Left lung (tissue), 4 donors: ENCODE measurements at regions not wholly inside any gene's neighbourhood (a gene's known extent, or its start where the extent isn't known, plus 50 kb on each side); places are given as distances from the start of the nearest gene placed in this dataset.

Source experiments
- ATAC-seq: fragments of 200-7000 bp; cut with Tn5 transposase; one replicate; pipeline ENCODE4 v1.9.1; 2020; ENCODE audit warnings: moderate library complexity
- DNase-seq, 4 donors: peaks; one replicate each; pipeline ENCODE4 v3.0.0-alpha.2; 2013 to 2020
- H3K27ac ChIP-seq, 2 donors: fragments of 200-600 bp; sonication (generic) in 1 of 2; one replicate each; pipeline versions ENCODE4 v1.5.0 to v1.8.0; 2020 to 2021
- H3K27me3 ChIP-seq, 2 donors: fragments of 200-600 bp; sonication (generic) in 1 of 2; one replicate each; pipeline versions ENCODE4 v1.5.0 to v1.8.0; 2020 to 2021
- H3K36me3 ChIP-seq, 2 donors: fragments of 200-600 bp; sonication (generic) in 1 of 2; one replicate each; pipeline versions ENCODE4 v1.5.0 to v1.8.0; 2020 to 2021
- H3K4me1 ChIP-seq, 2 donors: fragments of 200-600 bp; one replicate each; pipeline ENCODE4 v1.8.0; 2021
- H3K4me3 ChIP-seq, 2 donors: fragments of 200-600 bp; sonication (generic) in 1 of 2; one replicate each; pipeline versions ENCODE4 v1.5.0 to v1.8.0; 2020 to 2021; ENCODE audit warnings: mild to moderate bottlenecking in 1 of 2
- H3K9me3 ChIP-seq, 2 donors: fragments of 200-600 bp; sonication (generic) in 1 of 2; one replicate each; pipeline versions ENCODE4 v1.5.0 to v1.8.0; 2020 to 2021
- intact Hi-C, 2 donors: fragments of 100-400 bp; cut with DNase I; formaldehyde crosslinking; loops; one replicate each; pipeline versions ENCODE4 v1.11.2 to v1.14.2; 2022
- TF ChIP-seq, protein P1 (sequence below), 2 donors: fragments of 200-600 bp; sonication (generic) in 1 of 2; IDR thresholded peaks; one replicate each; pipeline versions ENCODE4 v1.5.0 to v1.8.0; 2021; ENCODE audit warnings: antibody characterized with exemption in 2 of 2
- donor health status: DM: no; HTN: yes; CAD: no.
- donor health status: DM: no; HTN: no; CAD: no.

DNA sequence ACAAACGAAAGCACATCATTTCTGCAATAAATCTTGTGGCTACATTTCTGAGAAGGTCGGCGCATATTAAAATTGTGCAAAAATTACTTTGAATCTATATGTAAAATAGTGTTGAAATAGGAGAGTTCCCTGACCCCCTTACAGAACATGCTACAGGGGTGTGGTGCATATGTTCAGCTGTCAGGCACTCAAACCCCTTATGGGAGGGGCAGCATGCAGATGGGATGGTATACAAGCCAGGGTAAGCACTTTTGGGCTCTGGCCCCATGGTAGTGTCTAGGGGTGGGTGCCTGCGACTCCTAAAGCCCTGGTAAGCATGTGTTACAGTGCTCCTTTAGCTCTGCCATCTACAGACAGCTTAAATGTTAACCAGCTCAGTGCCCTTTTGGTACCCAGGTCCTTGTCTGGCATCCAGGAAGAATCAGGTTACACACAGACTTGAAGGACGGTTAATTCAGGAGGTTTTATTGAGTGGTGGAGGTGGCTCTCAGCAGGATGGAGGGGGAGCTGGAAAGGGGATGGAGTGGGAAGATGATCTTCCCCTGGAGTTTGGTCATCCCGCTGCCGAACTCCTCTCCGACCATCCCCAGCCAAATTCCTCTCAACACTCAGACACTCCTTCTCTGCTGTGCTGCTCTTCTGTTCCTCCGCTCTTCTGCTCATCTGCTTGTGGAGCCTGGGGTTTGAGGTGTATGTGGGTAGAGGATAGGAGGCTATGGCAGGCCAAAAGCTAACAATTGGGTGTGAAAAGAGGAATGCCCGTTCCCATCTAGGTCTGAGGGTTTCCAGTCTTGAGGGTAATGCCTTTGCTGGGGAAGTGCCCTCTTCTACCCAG is 84.6 kb upstream of the RASEF start:
- H3K36me3 ChIP-seq: no peaks in the 10 kb centered on the region
- intact Hi-C loops: no loop called here
- no peak for ATAC-seq
- TF ChIP-seq, protein P1, sequence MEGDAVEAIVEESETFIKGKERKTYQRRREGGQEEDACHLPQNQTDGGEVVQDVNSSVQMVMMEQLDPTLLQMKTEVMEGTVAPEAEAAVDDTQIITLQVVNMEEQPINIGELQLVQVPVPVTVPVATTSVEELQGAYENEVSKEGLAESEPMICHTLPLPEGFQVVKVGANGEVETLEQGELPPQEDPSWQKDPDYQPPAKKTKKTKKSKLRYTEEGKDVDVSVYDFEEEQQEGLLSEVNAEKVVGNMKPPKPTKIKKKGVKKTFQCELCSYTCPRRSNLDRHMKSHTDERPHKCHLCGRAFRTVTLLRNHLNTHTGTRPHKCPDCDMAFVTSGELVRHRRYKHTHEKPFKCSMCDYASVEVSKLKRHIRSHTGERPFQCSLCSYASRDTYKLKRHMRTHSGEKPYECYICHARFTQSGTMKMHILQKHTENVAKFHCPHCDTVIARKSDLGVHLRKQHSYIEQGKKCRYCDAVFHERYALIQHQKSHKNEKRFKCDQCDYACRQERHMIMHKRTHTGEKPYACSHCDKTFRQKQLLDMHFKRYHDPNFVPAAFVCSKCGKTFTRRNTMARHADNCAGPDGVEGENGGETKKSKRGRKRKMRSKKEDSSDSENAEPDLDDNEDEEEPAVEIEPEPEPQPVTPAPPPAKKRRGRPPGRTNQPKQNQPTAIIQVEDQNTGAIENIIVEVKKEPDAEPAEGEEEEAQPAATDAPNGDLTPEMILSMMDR (IDR thresholded peaks at IDR 0.05): no peak
- no peaks in the 10 kb centered on the region for H3K4me1 ChIP-seq
- no peaks in the 10 kb centered on the region for H3K27me3 ChIP-seq
- no peak for DNase-seq
- H3K9me3 ChIP-seq: peaks cover 0 to 5% of the 10 kb centered on the region in 2 donors
- no peak overlapping the region for H3K27ac ChIP-seq
- no peak overlapping the region for H3K4me3 ChIP-seq

DNA sequence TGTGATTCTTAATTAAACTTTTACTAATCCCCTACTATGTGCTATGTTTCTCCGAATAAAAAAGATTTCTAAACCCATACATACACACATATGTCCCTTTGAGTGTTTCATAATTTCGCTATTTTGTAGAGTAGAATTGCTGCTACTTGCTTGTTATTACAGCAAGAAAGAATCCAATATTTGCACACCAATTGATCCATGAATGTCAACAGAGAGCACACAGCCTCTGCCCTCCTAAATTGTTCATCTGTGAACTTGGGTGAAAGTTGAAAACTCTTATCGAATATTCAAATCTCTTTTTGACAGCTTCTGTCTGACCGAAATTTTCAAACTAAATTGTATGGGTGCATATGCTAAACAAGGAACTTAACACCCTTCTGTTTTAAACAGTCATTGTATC is 83.4 kb upstream of the RASEF start:
- TF ChIP-seq, protein P1 (IDR thresholded peaks at IDR 0.05): no peak
- Histone ChIP-seq H3K4me3 (no peak overlapping the region), H3K27ac (no peak overlapping the region), H3K36me3 (no peaks in the 10 kb centered on the region), H3K9me3 (peaks cover 0 to 5% of the 10 kb centered on the region in 2 donors), H3K27me3 (no peaks in the 10 kb centered on the region), H3K4me1 (no peaks in the 10 kb centered on the region)
- intact Hi-C loops: no loop called here
- DNase-seq: no peak
- no peak for ATAC-seq

DNA sequence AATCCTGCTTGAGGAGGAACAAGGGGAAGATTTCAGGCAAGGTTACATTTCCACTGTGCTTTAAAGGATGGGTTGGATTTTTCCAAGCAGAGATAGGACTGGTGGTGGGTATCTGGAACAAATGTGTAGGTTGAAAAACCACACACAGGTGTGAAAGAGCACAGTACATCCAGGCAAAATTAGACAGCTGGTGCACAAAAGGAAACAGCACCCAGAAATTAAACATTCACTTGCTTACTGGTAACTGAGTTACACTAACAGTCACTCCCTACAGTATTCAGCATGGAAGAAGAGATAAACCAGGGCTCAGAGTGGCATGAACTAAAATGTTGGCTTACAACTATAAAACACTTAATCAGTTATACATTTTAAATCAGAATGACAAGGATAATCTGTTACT is 81.5 kb upstream of the RASEF start:
- no peak overlapping the region for H3K4me3 ChIP-seq
- no peak for DNase-seq
- H3K4me1 ChIP-seq: no peaks in the 10 kb centered on the region
- TF ChIP-seq, protein P1 (IDR thresholded peaks at IDR 0.05): no peak
- no peaks in the 10 kb centered on the region for H3K27me3 ChIP-seq
- H3K27ac ChIP-seq: no peak overlapping the region
- H3K9me3 ChIP-seq: peaks cover 0 to 5% of the 10 kb centered on the region in 2 donors
- intact Hi-C loops: no loop called here
- no peaks in the 10 kb centered on the region for H3K36me3 ChIP-seq
- no peak for ATAC-seq

DNA sequence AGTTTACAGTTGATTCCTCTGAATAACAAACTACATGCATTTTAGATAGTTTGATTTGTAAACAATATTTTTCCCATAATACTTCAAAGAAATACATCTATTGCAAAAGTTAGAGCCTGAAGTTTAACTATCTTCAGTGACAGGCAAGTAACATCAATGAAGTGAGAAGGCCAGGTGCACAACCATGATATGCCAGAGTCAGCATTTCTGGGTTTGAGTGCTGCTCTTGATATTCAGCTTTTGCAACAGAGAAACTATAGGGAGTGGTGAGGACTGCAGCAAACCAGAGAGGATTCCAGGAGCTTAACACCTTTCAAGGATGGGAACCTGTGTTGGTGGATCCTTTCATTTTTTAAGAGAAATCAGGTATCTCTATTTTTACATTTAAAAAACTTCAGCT is 79.4 kb upstream of the RASEF start:
- Histone ChIP-seq H3K27me3 (no peaks in the 10 kb centered on the region), H3K4me3 (no peak overlapping the region), H3K27ac (no peak overlapping the region), H3K4me1 (no peaks in the 10 kb centered on the region), H3K9me3 (no peaks in the 10 kb centered on the region), H3K36me3 (no peaks in the 10 kb centered on the region)
- intact Hi-C loops: no loop called here
- TF ChIP-seq, protein P1 (IDR thresholded peaks at IDR 0.05): no peak
- DNase-seq: no peak
- no peak for ATAC-seq

DNA sequence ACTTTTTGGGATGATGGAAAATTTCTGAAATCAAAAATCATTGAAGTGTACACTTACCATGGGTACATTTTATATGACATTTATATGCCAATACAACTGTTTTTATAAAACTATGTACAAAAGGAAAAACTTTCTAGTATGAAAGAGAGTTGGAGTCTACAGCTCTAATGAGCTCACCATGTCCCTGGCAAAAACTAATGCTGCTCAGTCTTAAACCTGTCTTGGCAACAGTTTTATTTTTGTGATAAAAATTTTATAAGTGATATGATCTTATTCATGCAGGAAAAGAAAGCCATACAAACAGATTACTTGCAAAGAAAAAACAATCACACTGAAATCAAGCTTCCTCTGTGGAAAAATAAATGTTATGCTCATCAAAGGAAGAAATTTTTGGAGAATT is 78.9 kb upstream of the RASEF start:
- H3K4me1 ChIP-seq: no peaks in the 10 kb centered on the region
- no peak overlapping the region for H3K4me3 ChIP-seq
- H3K27me3 ChIP-seq: no peaks in the 10 kb centered on the region
- intact Hi-C loops: no loop called here
- DNase-seq (no peak), ATAC-seq (no peak)
- TF ChIP-seq, protein P1 (IDR thresholded peaks at IDR 0.05): no peak
- H3K36me3 ChIP-seq: no peaks in the 10 kb centered on the region
- H3K27ac ChIP-seq: no peak overlapping the region
- no peaks in the 10 kb centered on the region for H3K9me3 ChIP-seq
